GM03348 (cell line): ENCODE measurements at regions not wholly inside any gene's neighbourhood (a gene's known extent, or its start where the extent isn't known, plus 50 kb on each side); places are given as distances from the start of the nearest gene placed in this dataset.
"Not testable (repeated sequence)": the region's sequence is repeated elsewhere in the genome, so short reads cannot be mapped to it uniquely, and the experiment has no call there.

Source experiments
- DNase-seq: peaks from one replicate; pipeline ENCODE4 v3.0.0; 2012; ENCODE audit warnings: low spot score

- no peak for DNase-seq
These were observed 203.1 kb downstream of the ARHGEF9 start for GRCh38 chrX:63581906-63582305.

GRCh38 chrX:63581398-63581797, 203.6 kb downstream of the ARHGEF9 start:
- DNase-seq: no peak

GRCh38 chrX:63576533-63576932, 208.5 kb downstream of the ARHGEF9 start:
- DNase-seq: no peak

- not testable (repeated sequence) for DNase-seq
These were observed 209.3 kb downstream of the ARHGEF9 start for GRCh38 chrX:63575700-63576099.

GRCh38 chrX:63566856-63567255, 215.7 kb upstream of the SPIN4 start:
- no peak for DNase-seq

GRCh38 chrX:63561425-63561824, 210.3 kb upstream of the SPIN4 start:
- no peak for DNase-seq

GRCh38 chrX:63560601-63561218, 209.6 kb upstream of the SPIN4 start:
- DNase-seq: peak; percentile 67

GRCh38 chrX:63551856-63552255, 200.7 kb upstream of the SPIN4 start:
- no peak for DNase-seq

GRCh38 chrX:63530654-63531053, 179.5 kb upstream of the SPIN4 start:
- DNase-seq: no peak

- DNase-seq: no peak
These were observed 178.8 kb upstream of the SPIN4 start for GRCh38 chrX:63529961-63530360.

GRCh38 chrX:63526863-63527262, 175.7 kb upstream of the SPIN4 start:
- DNase-seq: no peak

- no peak for DNase-seq
These were observed 174.4 kb upstream of the SPIN4 start for GRCh38 chrX:63525491-63525890.

- DNase-seq: not testable (repeated sequence)
These were observed 168.2 kb upstream of the SPIN4 start for GRCh38 chrX:63519368-63519767.

GRCh38 chrX:63514569-63515080, 163.5 kb upstream of the SPIN4 start:
- DNase-seq: peak; percentile 4

- DNase-seq: peak; percentile 40
These were observed 162.9 kb upstream of the SPIN4 start for GRCh38 chrX:63513825-63514568.

GRCh38 chrX:63511361-63511760, 160.2 kb upstream of the SPIN4 start:
- no peak for DNase-seq

GRCh38 chrX:63508668-63509067, 157.5 kb upstream of the SPIN4 start:
- DNase-seq: no peak

- peak; percentile 9 for DNase-seq
These were observed 155.2 kb upstream of the SPIN4 start for GRCh38 chrX:63506320-63506719.

GRCh38 chrX:63503541-63503940, 152.4 kb upstream of the SPIN4 start:
- DNase-seq: peak; percentile 54

- no peak for DNase-seq
These were observed 137.6 kb upstream of the SPIN4 start for GRCh38 chrX:63488546-63489373.

GRCh38 chrX:63475200-63475599, 124.1 kb upstream of the SPIN4 start:
- no peak for DNase-seq

GRCh38 chrX:63471004-63471403, 119.9 kb upstream of the SPIN4 start:
- no peak for DNase-seq

- DNase-seq: no peak
These were observed 119.4 kb upstream of the SPIN4 start for GRCh38 chrX:63470506-63470905.
